HepG2 (cell line): ENCODE measurements at regions not wholly inside any gene's neighbourhood (a gene's known extent, or its start where the extent isn't known, plus 50 kb on each side); places are given as distances from the start of the nearest gene placed in this dataset.

Experiments
- CENPX ChIP-seq: sonication (generic); formaldehyde crosslinking; IDR thresholded peaks from 2 replicates; pipeline ENCODE4 v1.9.0; 2021; ENCODE audit warnings: mild to moderate bottlenecking, missing genetic modification reagents, moderate library complexity
- GATAD1 ChIP-seq: IDR thresholded peaks from 2 replicates; pipeline ENCODE4 v1.6.1; 2016; ENCODE audit warnings: missing genetic modification reagents, missing compliant biosample characterization
- GFI1 ChIP-seq: sonication (generic); formaldehyde crosslinking; IDR thresholded peaks from 2 replicates; pipeline ENCODE4 v1.5.0; 2020; ENCODE audit warnings: missing genetic modification reagents, mild to moderate bottlenecking, borderline replicate concordance
- GPN1 ChIP-seq: sonication (generic); formaldehyde crosslinking; IDR thresholded peaks from 2 replicates; pipeline ENCODE4 v1.5.1; 2020; ENCODE audit warnings: missing genetic modification reagents, borderline replicate concordance
- KLF12 ChIP-seq: sonication (generic); formaldehyde crosslinking; IDR thresholded peaks from 2 replicates; pipeline ENCODE4 v1.4.0; 2020; ENCODE audit warnings: missing genetic modification reagents, borderline replicate concordance
- NFAT5 ChIP-seq: sonication (generic); formaldehyde crosslinking; IDR thresholded peaks from 2 replicates; pipeline ENCODE4 v1.4.0; 2020; ENCODE audit warnings: missing genetic modification reagents
- NR2F6 ChIP-seq, 2 experiments: IDR thresholded peaks; 2 replicates each; pipeline ENCODE4 v1.6.1; 2016; ENCODE audit warnings: antibody characterized with exemption in 1 of 2, mild to moderate bottlenecking in 1 of 2
- RBFOX2 ChIP-seq: fragments of 200-400 bp; formaldehyde crosslinking; IDR thresholded peaks from 2 replicates; pipeline ENCODE4 v1.6.1; 2017; ENCODE audit warnings: low read depth, mild to moderate bottlenecking, low read length
- TRAFD1 ChIP-seq: sonication (generic); formaldehyde crosslinking; IDR thresholded peaks from 2 replicates; pipeline ENCODE4 v1.5.1; 2020; ENCODE audit warnings: missing genetic modification reagents, mild to moderate bottlenecking, borderline replicate concordance
- USF2 ChIP-seq, 2 experiments: sonication (generic) in 1 of 2; formaldehyde crosslinking in 1 of 2; IDR thresholded peaks; 2 replicates each; pipeline versions ENCODE4 v1.5.1 to v1.6.1; 2011 to 2020; ENCODE audit warnings: borderline replicate concordance in 1 of 2, low read depth in 1 of 2, low read length in 1 of 2, mild to moderate bottlenecking in 1 of 2, missing genetic modification reagents in 1 of 2, moderate library complexity in 1 of 2
- YY1 ChIP-seq: IDR thresholded peaks from 2 replicates; pipeline ENCODE4 v1.6.1; 2011; ENCODE audit warnings: low read length, low read depth, moderate library complexity, mild to moderate bottlenecking; ENCODE audit not compliant: insufficient read depth, insufficient replicate concordance
- ZBTB21 ChIP-seq: sonication (generic); formaldehyde crosslinking; IDR thresholded peaks from 2 replicates; pipeline ENCODE4 v1.4.0; 2020; ENCODE audit warnings: missing genetic modification reagents
- ZC3H4 ChIP-seq: sonication (generic); formaldehyde crosslinking; IDR thresholded peaks from 2 replicates; pipeline ENCODE4 v1.4.0; 2020; ENCODE audit warnings: missing genetic modification reagents, borderline replicate concordance
- ZFP90 ChIP-seq: sonication (generic); formaldehyde crosslinking; IDR thresholded peaks from 2 replicates; pipeline ENCODE4 v1.8.0; 2022; ENCODE audit warnings: missing genetic modification reagents, mild to moderate bottlenecking, inconsistent platforms, borderline replicate concordance
- ZNF280B ChIP-seq: sonication (generic); formaldehyde crosslinking; IDR thresholded peaks from 2 replicates; pipeline ENCODE4 v1.5.0; 2020; ENCODE audit warnings: missing genetic modification reagents, mild to moderate bottlenecking, borderline replicate concordance
- ZNF446 ChIP-seq: sonication (generic); formaldehyde crosslinking; IDR thresholded peaks from 2 replicates; pipeline ENCODE4 v1.5.0; 2020; ENCODE audit warnings: mild to moderate bottlenecking, missing genetic modification reagents
- ZNF589 ChIP-seq: sonication (generic); formaldehyde crosslinking; conservative IDR thresholded peaks from 2 replicates; pipeline ENCODE4 v1.8.0; 2022; ENCODE audit warnings: mild to moderate bottlenecking, moderate library complexity, missing genetic modification reagents
- ZNF678 ChIP-seq: sonication (generic); formaldehyde crosslinking; IDR thresholded peaks from 2 replicates; pipeline ENCODE4 v1.4.0; 2020; ENCODE audit warnings: mild to moderate bottlenecking, missing genetic modification reagents
- ZNF75D ChIP-seq: sonication (generic); formaldehyde crosslinking; IDR thresholded peaks from 2 replicates; pipeline ENCODE4 v1.8.1; 2023; ENCODE audit warnings: missing genetic modification reagents, mild to moderate bottlenecking, borderline replicate concordance

GRCh38 chr20:50399555-50399916 lies 110.6 kb upstream of the PTPN1 start (continued):
- TF ChIP-seq NFAT5 (CRISPR knock-in tag) = no peak; the same call in 1 of the 2 replicates
- no peak for TF ChIP-seq ZNF589
- no peak for TF ChIP-seq YY1
- TF ChIP-seq ZNF678 = no peak
- no peak for TF ChIP-seq NR2F6 (IDR thresholded peaks at IDR 0.05)
- no peak for TF ChIP-seq NR2F6 (CRISPR knock-in tag; IDR thresholded peaks at IDR 0.05)
- peak; percentile 80 for TF ChIP-seq RBFOX2
- TF ChIP-seq ZBTB21 (CRISPR knock-in tag) = no peak
- peak; percentile 2; the same call in 1 of the 2 replicates for TF ChIP-seq USF2 (IDR thresholded peaks at IDR 0.05; ENCODE audit: low read depth, low read length)
- no peak for TF ChIP-seq USF2 (CRISPR knock-in tag; IDR thresholded peaks at IDR 0.05; ENCODE audit: borderline replicate concordance)
- TF ChIP-seq ZNF75D = no peak
- TF ChIP-seq ZNF280B (CRISPR knock-in tag) = peak; percentile 76; the same call in 1 of the 2 replicates
- TF ChIP-seq CENPX (CRISPR knock-in tag) = no peak
- TF ChIP-seq GPN1 (CRISPR knock-in tag) = 0 out of 2 replicates have a peak, but pooled peaks have one; percentile 38
- 0 out of 2 replicates have a peak, but pooled peaks have one; percentile 42 for TF ChIP-seq TRAFD1 (CRISPR knock-in tag)
- peak; percentile 64; the same call in 1 of the 2 replicates for TF ChIP-seq ZC3H4 (CRISPR knock-in tag)
- no peak for TF ChIP-seq GATAD1 (CRISPR knock-in tag)
- TF ChIP-seq GFI1 (CRISPR knock-in tag) = no peak
- TF ChIP-seq KLF12 (CRISPR knock-in tag) = peak; percentile 60
- 0 out of 2 replicates have a peak, but pooled peaks have one; percentile 6 for TF ChIP-seq ZFP90 (CRISPR knock-in tag)
- 0 out of 2 replicates have a peak, but pooled peaks have one; percentile 35 for TF ChIP-seq ZNF446
